ENCODE measurements at regions not wholly inside any gene's neighbourhood (a gene's known extent, or its start where the extent isn't known, plus 50 kb on each side); places are given as distances from the start of the nearest gene placed in this dataset.

DNA sequence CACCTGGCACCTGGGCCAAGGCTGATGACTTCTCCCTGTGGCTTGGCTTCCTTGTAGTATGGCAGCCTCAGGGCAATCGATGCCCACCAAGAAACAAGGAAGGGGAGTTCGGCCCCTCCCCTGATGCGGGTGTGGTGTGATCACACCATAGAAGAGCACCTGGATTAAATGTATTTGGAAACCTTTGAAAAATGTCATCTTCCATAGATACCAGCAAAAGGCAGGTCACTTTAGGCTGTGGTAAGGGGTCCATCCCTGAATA, 198.2 kb downstream of the CYP26B1 start:
- TF ChIP-seq, protein P1, sequence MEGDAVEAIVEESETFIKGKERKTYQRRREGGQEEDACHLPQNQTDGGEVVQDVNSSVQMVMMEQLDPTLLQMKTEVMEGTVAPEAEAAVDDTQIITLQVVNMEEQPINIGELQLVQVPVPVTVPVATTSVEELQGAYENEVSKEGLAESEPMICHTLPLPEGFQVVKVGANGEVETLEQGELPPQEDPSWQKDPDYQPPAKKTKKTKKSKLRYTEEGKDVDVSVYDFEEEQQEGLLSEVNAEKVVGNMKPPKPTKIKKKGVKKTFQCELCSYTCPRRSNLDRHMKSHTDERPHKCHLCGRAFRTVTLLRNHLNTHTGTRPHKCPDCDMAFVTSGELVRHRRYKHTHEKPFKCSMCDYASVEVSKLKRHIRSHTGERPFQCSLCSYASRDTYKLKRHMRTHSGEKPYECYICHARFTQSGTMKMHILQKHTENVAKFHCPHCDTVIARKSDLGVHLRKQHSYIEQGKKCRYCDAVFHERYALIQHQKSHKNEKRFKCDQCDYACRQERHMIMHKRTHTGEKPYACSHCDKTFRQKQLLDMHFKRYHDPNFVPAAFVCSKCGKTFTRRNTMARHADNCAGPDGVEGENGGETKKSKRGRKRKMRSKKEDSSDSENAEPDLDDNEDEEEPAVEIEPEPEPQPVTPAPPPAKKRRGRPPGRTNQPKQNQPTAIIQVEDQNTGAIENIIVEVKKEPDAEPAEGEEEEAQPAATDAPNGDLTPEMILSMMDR (IDR thresholded peaks at IDR 0.05; ENCODE audit: insufficient read depth, low read length, poor library complexity, severe bottlenecking) = no peak
- no peaks in the 10 kb centered on the region for H3K27me3 ChIP-seq (ENCODE audit: control insufficient read depth, insufficient read depth, low read length)
- DNase-seq (ENCODE audit: low read depth) = no peak
- H3K4me3 ChIP-seq (ENCODE audit: low read depth, low read length) = no peak overlapping the region
- H3K36me3 ChIP-seq (ENCODE audit: control insufficient read depth, insufficient read depth, low read length) = no peaks in the 10 kb centered on the region

DNA sequence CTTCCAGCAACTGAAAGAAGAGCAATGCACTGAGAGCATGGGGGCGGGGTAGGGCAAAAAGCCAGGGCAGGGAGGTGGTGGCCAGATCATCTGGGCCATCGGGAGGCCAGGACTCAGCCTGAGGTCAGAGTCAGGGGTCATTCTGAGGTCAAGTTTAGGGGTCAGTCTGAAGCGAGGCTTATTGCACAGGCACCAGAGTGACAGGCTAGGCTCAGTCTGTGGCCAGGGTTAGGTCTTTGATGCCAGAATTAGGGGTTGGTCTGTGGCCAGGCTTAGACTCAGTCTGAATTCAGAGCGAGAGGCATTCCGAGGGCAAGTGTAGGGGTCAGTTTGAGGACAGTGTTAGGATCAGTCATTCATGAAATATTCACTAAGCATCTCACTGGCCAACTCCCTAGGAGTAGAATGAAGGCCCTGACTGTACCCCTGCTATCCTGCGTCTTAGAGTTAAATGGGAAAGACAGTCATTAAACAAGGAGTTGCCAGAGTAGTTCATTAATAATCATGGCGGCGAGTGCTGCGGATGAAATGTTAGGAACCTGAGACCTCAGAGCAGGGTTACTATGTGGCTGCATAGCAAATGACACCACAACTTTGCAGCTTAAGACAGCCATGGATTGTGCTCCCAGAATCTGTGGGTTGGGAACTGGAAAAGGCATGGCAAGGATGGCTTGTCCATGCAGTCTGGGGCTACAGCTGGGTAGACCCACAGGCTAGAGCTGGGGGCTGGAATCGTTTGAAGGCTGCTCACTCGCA, 198.7 kb downstream of the CYP26B1 start:
- Histone ChIP-seq H3K4me3 (ENCODE audit: low read depth, low read length) (no peak overlapping the region), H3K27me3 (ENCODE audit: control insufficient read depth, insufficient read depth, low read length) (no peaks in the 10 kb centered on the region), H3K36me3 (ENCODE audit: control insufficient read depth, insufficient read depth, low read length) (no peaks in the 10 kb centered on the region)
- TF ChIP-seq, protein P1 (IDR thresholded peaks at IDR 0.05; ENCODE audit: insufficient read depth, low read length, poor library complexity, severe bottlenecking) = no peak
- no peak for DNase-seq (ENCODE audit: low read depth)

DNA sequence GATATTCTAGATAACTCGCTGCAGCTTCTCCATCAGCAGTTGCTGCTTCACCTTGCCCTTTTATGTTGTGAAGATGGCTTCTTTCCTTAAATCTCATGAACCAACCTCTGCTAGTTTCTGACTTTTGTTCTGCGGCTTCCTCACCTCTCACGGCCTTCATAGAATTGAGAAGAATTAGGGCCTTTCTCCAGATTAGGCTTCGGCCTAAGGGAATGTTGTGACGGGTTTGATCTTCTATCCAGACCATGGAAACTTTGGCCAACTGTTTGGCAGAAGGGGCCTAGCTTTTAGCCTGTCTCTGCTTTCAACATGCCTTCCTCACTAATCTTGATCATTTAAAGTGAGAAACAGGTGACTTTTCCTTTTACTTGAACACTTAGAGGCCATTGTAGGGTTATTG, 199.9 kb downstream of the CYP26B1 start:
- no peak overlapping the region for H3K4me3 ChIP-seq (ENCODE audit: low read depth, low read length)
- H3K36me3 ChIP-seq (ENCODE audit: control insufficient read depth, insufficient read depth, low read length) = no peaks in the 10 kb centered on the region
- DNase-seq (ENCODE audit: low read depth) = no peak
- no peaks in the 10 kb centered on the region for H3K27me3 ChIP-seq (ENCODE audit: control insufficient read depth, insufficient read depth, low read length)
- TF ChIP-seq, protein P1 (IDR thresholded peaks at IDR 0.05; ENCODE audit: insufficient read depth, low read length, poor library complexity, severe bottlenecking) = no peak

DNA sequence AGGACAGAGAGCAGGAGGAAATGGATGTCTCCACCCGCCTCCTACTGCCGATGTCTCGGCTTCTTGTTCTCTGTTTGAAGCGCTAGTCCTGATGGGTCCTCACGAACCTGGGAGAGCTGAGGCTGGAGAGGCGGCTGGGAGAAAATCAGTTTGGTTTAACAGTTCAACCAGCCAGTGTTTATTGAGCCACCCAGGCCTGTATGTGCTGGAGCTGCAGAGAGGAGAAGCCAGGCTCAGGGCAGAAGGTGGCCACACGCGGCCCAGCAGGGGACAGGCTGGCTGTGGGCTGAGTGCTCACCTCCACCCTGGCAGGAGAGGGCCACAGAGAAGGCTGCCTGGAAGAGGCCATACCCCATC, 202.1 kb downstream of the CYP26B1 start:
- Histone ChIP-seq H3K36me3 (ENCODE audit: control insufficient read depth, insufficient read depth, low read length) (no peaks in the 10 kb centered on the region), H3K4me3 (ENCODE audit: low read depth, low read length) (no peak overlapping the region), H3K27me3 (ENCODE audit: control insufficient read depth, insufficient read depth, low read length) (no peaks in the 10 kb centered on the region)
- DNase-seq (ENCODE audit: low read depth) = no peak
- TF ChIP-seq, protein P1 (IDR thresholded peaks at IDR 0.05; ENCODE audit: insufficient read depth, low read length, poor library complexity, severe bottlenecking) = no peak

DNA sequence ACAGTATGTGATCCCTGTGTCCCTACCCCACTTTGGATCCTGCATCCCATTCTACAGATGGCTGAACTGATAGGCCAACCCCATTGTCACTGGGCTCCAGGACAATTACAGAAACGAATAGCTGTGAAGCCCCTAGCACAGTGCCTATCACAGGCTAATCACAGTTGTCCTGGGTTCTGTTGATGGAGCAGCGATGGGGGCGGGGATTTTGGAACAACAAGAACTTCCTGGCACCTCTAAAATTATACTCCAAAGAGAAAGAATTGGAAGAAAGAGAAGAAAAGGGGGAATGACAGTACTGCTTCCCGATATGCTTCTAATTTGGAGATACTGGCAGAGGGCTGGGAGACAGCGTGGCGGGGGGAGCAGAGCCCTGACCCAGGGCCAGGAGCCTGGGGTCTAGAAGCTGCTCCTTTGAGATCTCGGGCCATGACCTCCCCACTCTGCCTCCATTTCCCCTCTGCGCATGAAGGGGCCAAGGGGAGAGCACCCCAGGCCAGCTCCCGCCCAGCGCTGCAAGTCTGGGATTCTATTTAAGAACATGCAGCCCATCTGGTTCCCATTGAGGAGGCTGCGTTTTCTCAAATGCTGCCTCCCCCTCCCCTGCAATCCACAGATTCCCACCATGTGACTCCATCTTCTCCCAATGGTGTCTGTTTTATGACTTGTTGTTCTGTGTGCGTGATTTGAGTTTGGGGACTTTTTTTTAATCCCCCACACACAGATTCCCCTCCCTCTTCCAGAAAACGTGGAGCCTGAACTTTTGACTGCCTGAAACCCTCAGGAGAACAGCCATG, 202.7 kb downstream of the CYP26B1 start:
- Histone ChIP-seq H3K27me3 (ENCODE audit: control insufficient read depth, insufficient read depth, low read length) (no peaks in the 10 kb centered on the region), H3K36me3 (ENCODE audit: control insufficient read depth, insufficient read depth, low read length) (no peaks in the 10 kb centered on the region), H3K4me3 (ENCODE audit: low read depth, low read length) (no peak overlapping the region)
- DNase-seq (ENCODE audit: low read depth) = no peak
- TF ChIP-seq, protein P1 (IDR thresholded peaks at IDR 0.05; ENCODE audit: insufficient read depth, low read length, poor library complexity, severe bottlenecking) = no peak

DNA sequence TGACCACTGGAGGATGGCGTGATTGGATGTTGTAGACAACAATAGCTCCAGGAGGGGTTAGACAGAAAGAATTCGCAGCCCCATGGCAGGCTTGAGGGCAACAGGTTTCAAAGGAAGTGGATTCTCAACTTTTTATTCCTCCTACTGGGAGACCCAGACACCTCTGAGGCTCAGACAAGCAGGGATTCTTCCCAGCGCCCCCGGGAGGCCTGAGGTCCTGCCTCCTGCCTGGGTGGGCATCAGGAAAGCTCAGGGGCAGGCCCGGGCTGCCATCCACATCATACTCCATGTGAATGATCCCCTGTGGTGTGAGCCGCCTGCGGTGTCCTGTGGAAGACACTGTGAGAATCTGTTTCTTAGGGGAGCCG, 203.5 kb downstream of the CYP26B1 start:
- no peak overlapping the region for H3K4me3 ChIP-seq (ENCODE audit: low read depth, low read length)
- DNase-seq (ENCODE audit: low read depth) = no peak
- H3K36me3 ChIP-seq (ENCODE audit: control insufficient read depth, insufficient read depth, low read length) = no peaks in the 10 kb centered on the region
- TF ChIP-seq, protein P1 (IDR thresholded peaks at IDR 0.05; ENCODE audit: insufficient read depth, low read length, poor library complexity, severe bottlenecking) = no peak
- no peaks in the 10 kb centered on the region for H3K27me3 ChIP-seq (ENCODE audit: control insufficient read depth, insufficient read depth, low read length)
